ENCODE measurements at regions not wholly inside any gene's neighbourhood (a gene's known extent, or its start where the extent isn't known, plus 50 kb on each side); places are given as distances from the start of the nearest gene placed in this dataset.

GRCh38 chr10:131818510-131819234, 82.1 kb upstream of the PPP2R2D start:
- no peak for DNase-seq (ENCODE audit: low spot score)
- no peak overlapping the region for H3K27ac ChIP-seq
- intact Hi-C loops (cut with DNase I) = no loop called here
- H3K36me3 ChIP-seq = no peaks in the 10 kb centered on the region
- no peaks in the 10 kb centered on the region for H3K4me1 ChIP-seq (replicated peaks)
- H3K4me3 ChIP-seq = no peak overlapping the region
- 73% methylated on average over 22 of the region's 22 CpGs for WGBS
- no peaks in the 10 kb centered on the region for H3K9me3 ChIP-seq
- TF ChIP-seq CTCF (IDR thresholded peaks at IDR 0.05) = no peak
- no peak for TF ChIP-seq POLR2A (IDR thresholded peaks at IDR 0.05)
- peaks cover 7% of the 10 kb centered on the region for H3K27me3 ChIP-seq (replicated peaks; ENCODE audit: insufficient read depth)

- Histone ChIP-seq H3K36me3 (no peaks in the 10 kb centered on the region), H3K27me3 (replicated peaks; ENCODE audit: insufficient read depth) (peaks cover 7% of the 10 kb centered on the region), H3K9me3 (no peaks in the 10 kb centered on the region), H3K4me1 (replicated peaks) (no peaks in the 10 kb centered on the region), H3K4me3 (no peak overlapping the region), H3K27ac (no peak overlapping the region)
- WGBS = 67% methylated on average over 25 of the region's 25 CpGs
- no peak for TF ChIP-seq POLR2AphosphoS5 (IDR thresholded peaks at IDR 0.05)
- TF ChIP-seq POLR2A (IDR thresholded peaks at IDR 0.05) = no peak
- TF ChIP-seq CTCF (IDR thresholded peaks at IDR 0.05) = no peak
- no peak for DNase-seq (ENCODE audit: low spot score)
- intact Hi-C loops (cut with DNase I) = no loop called here
Observed at GRCh38 chr10:131819241-131820072, 81.4 kb upstream of the PPP2R2D start.

GRCh38 chr10:131820626-131821025, 80.2 kb upstream of the PPP2R2D start:
- TF ChIP-seq POLR2A (IDR thresholded peaks at IDR 0.05) (no peak), POLR2AphosphoS5 (IDR thresholded peaks at IDR 0.05) (no peak), CTCF (IDR thresholded peaks at IDR 0.05) (no peak)
- Histone ChIP-seq H3K27ac (no peak overlapping the region), H3K9me3 (no peaks in the 10 kb centered on the region), H3K4me3 (no peak overlapping the region), H3K27me3 (replicated peaks; ENCODE audit: insufficient read depth) (peaks cover 7% of the 10 kb centered on the region), H3K4me1 (replicated peaks) (no peaks in the 10 kb centered on the region), H3K36me3 (no peaks in the 10 kb centered on the region)
- 86% methylated on average over 9 of the region's 9 CpGs for WGBS
- DNase-seq (ENCODE audit: low spot score) = no peak
- intact Hi-C loops (cut with DNase I) = no loop called here

- Histone ChIP-seq H3K9me3 (no peaks in the 10 kb centered on the region), H3K36me3 (no peaks in the 10 kb centered on the region), H3K4me3 (no peak overlapping the region), H3K27ac (no peak overlapping the region), H3K27me3 (replicated peaks; ENCODE audit: insufficient read depth) (peaks cover 7% of the 10 kb centered on the region), H3K4me1 (replicated peaks) (no peaks in the 10 kb centered on the region)
- no peak for DNase-seq (ENCODE audit: low spot score)
- intact Hi-C loops (cut with DNase I) = no loop called here
- TF ChIP-seq POLR2A (IDR thresholded peaks at IDR 0.05) (no peak), CTCF (IDR thresholded peaks at IDR 0.05) (no peak), POLR2AphosphoS5 (IDR thresholded peaks at IDR 0.05) (no peak)
- 93% methylated on average over 8 of the region's 8 CpGs for WGBS
Observed at GRCh38 chr10:131821378-131822012, 79.3 kb upstream of the PPP2R2D start.
